Type B pancreatic cell (in vitro differentiated cells): ENCODE measurements at regions not wholly inside any gene's neighbourhood (a gene's known extent, or its start where the extent isn't known, plus 50 kb on each side); places are given as distances from the start of the nearest gene placed in this dataset.

Experiments used
- DNase-seq: peaks from one replicate; pipeline ENCODE4 v3.0.0; 2021; ENCODE audit warnings: mixed read lengths; ENCODE audit not compliant: unreplicated experiment; ENCODE audit errors: extremely low spot score
- H3K27ac Mint-ChIP-seq: 2 replicates; pipeline ENCODE4 v1.8.0; 2021; ENCODE audit warnings: mild to moderate bottlenecking, mixed read lengths
- H3K27me3 Mint-ChIP-seq: 2 replicates; pipeline ENCODE4 v1.8.0; 2021; ENCODE audit warnings: mixed read lengths
- H3K36me3 Mint-ChIP-seq: 2 replicates; pipeline ENCODE4 v1.8.0; 2021; ENCODE audit warnings: mixed read lengths
- H3K4me1 Mint-ChIP-seq: one replicate; pipeline ENCODE4 v1.8.0; 2021; ENCODE audit warnings: mixed read lengths; ENCODE audit not compliant: unreplicated experiment
- H3K4me3 Mint-ChIP-seq: 2 replicates; pipeline ENCODE4 v1.8.0; 2021; ENCODE audit warnings: mild to moderate bottlenecking, mixed read lengths
- H3K9me3 Mint-ChIP-seq: 2 replicates; pipeline ENCODE4 v1.8.0; 2021; ENCODE audit warnings: mixed read lengths
- TF ChIP-seq, protein P1 (sequence below): fragments of 200-600 bp; sonication (generic); conservative IDR thresholded peaks from 2 replicates; pipeline ENCODE4 v1.5.0; 2021; ENCODE audit warnings: antibody characterized with exemption, mild to moderate bottlenecking

DNA sequence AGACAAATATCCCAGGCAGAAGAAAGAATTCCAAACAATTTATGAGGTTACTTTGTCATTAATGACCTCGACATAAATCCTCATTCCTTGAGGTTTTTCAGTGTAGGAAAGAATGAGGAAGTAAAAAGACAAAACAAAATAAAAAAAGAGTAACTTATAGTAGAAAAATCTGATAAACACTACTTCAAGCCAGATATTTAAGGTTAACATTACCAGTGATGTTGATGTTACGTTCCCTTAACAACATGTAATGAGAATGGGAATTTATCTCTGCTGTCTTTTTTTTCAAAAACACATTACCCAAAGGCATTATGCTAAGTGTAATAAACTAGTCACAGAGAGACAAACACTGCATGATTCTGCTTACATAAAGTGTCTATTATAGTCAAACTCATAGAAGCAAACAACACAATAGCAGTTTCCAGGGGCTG is 935.1 kb downstream of the SLITRK1 start:
- no peak for DNase-seq

GRCh38 chr13:82938644-82939043 is 943.6 kb downstream of the SLITRK1 start:
- Mint-ChIP-seq H3K27me3 (peaks cover 9% of the 10 kb centered on the region), H3K9me3 (no peaks in the 10 kb centered on the region), H3K36me3 (no peaks in the 10 kb centered on the region), H3K4me1 (no peaks in the 10 kb centered on the region), H3K27ac (no peak overlapping the region), H3K4me3 (no peak overlapping the region)
- TF ChIP-seq, protein P1, sequence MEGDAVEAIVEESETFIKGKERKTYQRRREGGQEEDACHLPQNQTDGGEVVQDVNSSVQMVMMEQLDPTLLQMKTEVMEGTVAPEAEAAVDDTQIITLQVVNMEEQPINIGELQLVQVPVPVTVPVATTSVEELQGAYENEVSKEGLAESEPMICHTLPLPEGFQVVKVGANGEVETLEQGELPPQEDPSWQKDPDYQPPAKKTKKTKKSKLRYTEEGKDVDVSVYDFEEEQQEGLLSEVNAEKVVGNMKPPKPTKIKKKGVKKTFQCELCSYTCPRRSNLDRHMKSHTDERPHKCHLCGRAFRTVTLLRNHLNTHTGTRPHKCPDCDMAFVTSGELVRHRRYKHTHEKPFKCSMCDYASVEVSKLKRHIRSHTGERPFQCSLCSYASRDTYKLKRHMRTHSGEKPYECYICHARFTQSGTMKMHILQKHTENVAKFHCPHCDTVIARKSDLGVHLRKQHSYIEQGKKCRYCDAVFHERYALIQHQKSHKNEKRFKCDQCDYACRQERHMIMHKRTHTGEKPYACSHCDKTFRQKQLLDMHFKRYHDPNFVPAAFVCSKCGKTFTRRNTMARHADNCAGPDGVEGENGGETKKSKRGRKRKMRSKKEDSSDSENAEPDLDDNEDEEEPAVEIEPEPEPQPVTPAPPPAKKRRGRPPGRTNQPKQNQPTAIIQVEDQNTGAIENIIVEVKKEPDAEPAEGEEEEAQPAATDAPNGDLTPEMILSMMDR: no peak
- DNase-seq: no peak

More for the DNA sequence above, 935.1 kb downstream of the SLITRK1 start:
- TF ChIP-seq, protein P1: no peak
- Mint-ChIP-seq H3K4me1 (peaks cover 6% of the 10 kb centered on the region), H3K27ac (peak overlapping the region; percentile 5), H3K27me3 (no peaks in the 10 kb centered on the region), H3K36me3 (no peaks in the 10 kb centered on the region), H3K4me3 (peak overlapping the region; percentile 2), H3K9me3 (peaks cover 14% of the 10 kb centered on the region)

- TF ChIP-seq, protein P1: no peak
- H3K27me3 Mint-ChIP-seq: peaks cover 9% of the 10 kb centered on the region
- H3K27ac Mint-ChIP-seq: no peak overlapping the region
- DNase-seq: no peak
- H3K4me1 Mint-ChIP-seq: no peaks in the 10 kb centered on the region
- H3K36me3 Mint-ChIP-seq: no peaks in the 10 kb centered on the region
- H3K9me3 Mint-ChIP-seq: no peaks in the 10 kb centered on the region
- H3K4me3 Mint-ChIP-seq: no peak overlapping the region
Observed at GRCh38 chr13:82934000-82934399, 948.3 kb downstream of the SLITRK1 start.

DNA sequence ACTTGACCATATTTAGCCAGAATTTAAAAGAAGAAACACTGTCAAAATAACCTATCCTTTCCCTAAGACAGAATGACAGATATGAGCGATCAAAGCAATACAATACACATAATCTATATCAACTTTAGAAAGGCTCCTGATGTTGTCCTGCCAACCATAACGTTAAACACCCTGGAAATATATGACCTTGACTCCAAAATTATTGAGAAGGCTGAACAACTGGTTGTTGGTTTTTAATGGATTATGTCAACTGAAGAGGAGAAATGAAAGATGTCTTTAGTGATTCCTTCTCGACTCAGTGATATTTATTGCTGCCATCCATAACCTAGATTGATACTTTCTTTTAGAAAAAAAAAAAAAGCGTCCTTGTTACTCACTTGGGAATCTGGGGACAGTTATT is 957.2 kb downstream of the SLITRK1 start:
- Mint-ChIP-seq H3K36me3 (no peaks in the 10 kb centered on the region), H3K4me3 (no peak overlapping the region), H3K27ac (no peak overlapping the region), H3K27me3 (peaks cover 10% of the 10 kb centered on the region), H3K4me1 (no peaks in the 10 kb centered on the region), H3K9me3 (peaks cover 5% of the 10 kb centered on the region)
- TF ChIP-seq, protein P1: no peak
- DNase-seq: no peak

- DNase-seq: no peak
- no peaks in the 10 kb centered on the region for H3K36me3 Mint-ChIP-seq
- H3K4me1 Mint-ChIP-seq: no peaks in the 10 kb centered on the region
- H3K27me3 Mint-ChIP-seq: no peaks in the 10 kb centered on the region
- H3K9me3 Mint-ChIP-seq: peaks cover 4% of the 10 kb centered on the region
- H3K27ac Mint-ChIP-seq: no peak overlapping the region
- TF ChIP-seq, protein P1: no peak
- H3K4me3 Mint-ChIP-seq: no peak overlapping the region
Observed at GRCh38 chr13:82917984-82918383, 964.3 kb downstream of the SLITRK1 start.

DNA sequence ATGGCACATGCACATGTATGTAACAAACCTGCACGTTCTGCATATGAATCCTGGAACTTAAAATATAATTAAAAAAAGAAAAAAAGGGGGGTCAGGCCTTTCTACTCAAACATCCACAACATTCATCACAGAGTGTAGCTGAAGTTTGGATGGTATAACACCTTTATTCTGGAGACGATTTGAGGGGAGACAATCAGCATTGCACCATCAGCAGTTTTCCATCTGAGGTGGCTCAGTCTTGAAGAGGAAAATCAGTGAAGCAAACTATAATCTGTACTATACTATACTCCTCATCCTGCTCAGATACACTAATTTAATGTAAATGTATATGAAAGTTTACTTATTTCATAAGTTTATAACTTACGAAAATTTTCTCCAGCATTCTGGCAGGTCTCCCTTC is 969.7 kb downstream of the SLITRK1 start:
- TF ChIP-seq, protein P1: no peak
- H3K4me3 Mint-ChIP-seq: no peak overlapping the region
- H3K36me3 Mint-ChIP-seq: no peaks in the 10 kb centered on the region
- no peaks in the 10 kb centered on the region for H3K4me1 Mint-ChIP-seq
- H3K27ac Mint-ChIP-seq: no peak overlapping the region
- H3K27me3 Mint-ChIP-seq: no peaks in the 10 kb centered on the region
- H3K9me3 Mint-ChIP-seq: peaks cover 4% of the 10 kb centered on the region
- no peak for DNase-seq
